Mesenchymal stem cell (in vitro differentiated cells and primary cell): ENCODE measurements at regions not wholly inside any gene's neighbourhood (a gene's known extent, or its start where the extent isn't known, plus 50 kb on each side); places are given as distances from the start of the nearest gene placed in this dataset.

Experiments
- DNase-seq: peaks from one replicate; pipeline ENCODE4 v3.0.0-alpha.2; 2013
- H2AFZ ChIP-seq: one replicate; pipeline ENCODE4 v1.6.1; 2013; ENCODE audit warnings: low read depth, mild to moderate bottlenecking, control low read depth, inconsistent platforms, low read length, moderate library complexity
- H2AK5ac ChIP-seq: 2 replicates; pipeline ENCODE4 v1.6.1; 2013; ENCODE audit warnings: low read length, moderate library complexity, mild to moderate bottlenecking, inconsistent platforms; ENCODE audit not compliant: severe bottlenecking
- H2BK120ac ChIP-seq: one replicate; pipeline ENCODE4 v1.6.1; 2013; ENCODE audit warnings: low read depth, mild to moderate bottlenecking, inconsistent platforms, low read length, moderate library complexity
- H2BK12ac ChIP-seq, 2 experiments: one replicate each; pipeline ENCODE4 v1.6.1; 2013; ENCODE audit warnings: inconsistent platforms in 2 of 2, low read length in 2 of 2, mild to moderate bottlenecking in 2 of 2, moderate library complexity in 2 of 2, control low read depth in 1 of 2
- H2BK15ac ChIP-seq: one replicate; pipeline ENCODE4 v1.6.1; 2013; ENCODE audit warnings: mild to moderate bottlenecking, low read depth, inconsistent platforms; ENCODE audit not compliant: poor library complexity, severe bottlenecking
- H2BK5ac ChIP-seq: 2 replicates; pipeline ENCODE4 v1.6.1; 2013; ENCODE audit warnings: low read depth, mild to moderate bottlenecking, low read length, control low read depth, inconsistent platforms; ENCODE audit not compliant: poor library complexity, severe bottlenecking
- H3K14ac ChIP-seq, 2 experiments: one replicate each; pipeline ENCODE4 v1.6.1; 2013; ENCODE audit warnings: inconsistent platforms in 2 of 2, low read length in 2 of 2, control low read depth in 1 of 2, mild to moderate bottlenecking in 1 of 2, moderate library complexity in 1 of 2
- H3K18ac ChIP-seq, 2 experiments: one replicate each; pipeline ENCODE4 v1.6.1; 2013; ENCODE audit warnings: inconsistent platforms in 2 of 2, low read length in 2 of 2, control low read depth in 1 of 2, low read depth in 1 of 2, mild to moderate bottlenecking in 1 of 2
- H3K23ac ChIP-seq, 2 experiments: one replicate each; pipeline ENCODE4 v1.6.1; 2013; ENCODE audit warnings: inconsistent platforms in 2 of 2, low read length in 2 of 2, mild to moderate bottlenecking in 2 of 2, moderate library complexity in 2 of 2, control low read depth in 1 of 2
- H3K27ac ChIP-seq: 2 replicates; pipeline ENCODE4 v1.5.1; 2013; ENCODE audit warnings: mild to moderate bottlenecking, moderate library complexity, low read length, control low read depth, inconsistent platforms; ENCODE audit not compliant: poor library complexity, severe bottlenecking
- H3K27me3 ChIP-seq, 2 experiments: 2 replicates each; pipeline versions ENCODE4 v1.6.1 to v1.7.0; 2013; ENCODE audit warnings: low read length in 2 of 2, mild to moderate bottlenecking in 2 of 2, moderate library complexity in 2 of 2, control low read depth in 1 of 2, inconsistent platforms in 1 of 2; ENCODE audit not compliant: control insufficient read depth in 1 of 2, insufficient read depth in 1 of 2
- H3K36me3 ChIP-seq, 2 experiments: 2 replicates each; pipeline versions ENCODE4 v1.6.1 to v1.7.0; 2013; ENCODE audit warnings: low read length in 2 of 2, control low read depth in 1 of 2, inconsistent platforms in 1 of 2, low read depth in 1 of 2, mild to moderate bottlenecking in 1 of 2; ENCODE audit not compliant: insufficient read depth in 2 of 2, control insufficient read depth in 1 of 2
- H3K4ac ChIP-seq, 2 experiments: one replicate each; pipeline ENCODE4 v1.6.1; 2013; ENCODE audit warnings: inconsistent platforms in 2 of 2, low read length in 2 of 2, mild to moderate bottlenecking in 2 of 2, moderate library complexity in 2 of 2, control low read depth in 1 of 2, low read depth in 1 of 2
- H3K4me1 ChIP-seq: 2 replicates; pipeline ENCODE4 v1.6.1; 2013; ENCODE audit warnings: low read depth, low read length, control low read depth; ENCODE audit not compliant: control insufficient read depth, insufficient read depth
- H3K4me2 ChIP-seq: 2 replicates; pipeline ENCODE4 v1.6.1; 2013; ENCODE audit warnings: low read length, mild to moderate bottlenecking, inconsistent platforms; ENCODE audit not compliant: poor library complexity, severe bottlenecking
- H3K4me3 ChIP-seq, 2 experiments: 2 replicates each; pipeline versions ENCODE4 v1.5.1 to v1.7.0; 2013; ENCODE audit warnings: low read length in 2 of 2, mild to moderate bottlenecking in 2 of 2, control low read depth in 1 of 2, low read depth in 1 of 2; ENCODE audit not compliant: insufficient read depth in 1 of 2
- H3K79me1 ChIP-seq: replicated peaks from 2 replicates; pipeline ENCODE4 v1.6.1; 2013; ENCODE audit warnings: mild to moderate bottlenecking, control low read depth, low read length, inconsistent platforms; ENCODE audit not compliant: poor library complexity, severe bottlenecking
- H3K9ac ChIP-seq: 2 replicates; pipeline ENCODE4 v1.7.0; 2013; ENCODE audit warnings: mild to moderate bottlenecking, low read length, moderate library complexity
- H3K9me3 ChIP-seq: 2 replicates; pipeline ENCODE4 v1.7.0; 2013; ENCODE audit warnings: mild to moderate bottlenecking, low read length; ENCODE audit not compliant: control insufficient read depth
- H4K8ac ChIP-seq: one replicate; pipeline ENCODE4 v1.6.1; 2013; ENCODE audit warnings: inconsistent platforms, mild to moderate bottlenecking, low read length, moderate library complexity
- H4K91ac ChIP-seq: one replicate; pipeline ENCODE4 v1.6.1; 2013; ENCODE audit warnings: mild to moderate bottlenecking, low read length, inconsistent platforms
- WGBS: methylation state at CpG from one replicate; pipeline ENCODE4 v1.1.7; 2013; ENCODE audit warnings: mixed read lengths; 5-methylcytosine and 5-hydroxymethylcytosine counted together

DNA sequence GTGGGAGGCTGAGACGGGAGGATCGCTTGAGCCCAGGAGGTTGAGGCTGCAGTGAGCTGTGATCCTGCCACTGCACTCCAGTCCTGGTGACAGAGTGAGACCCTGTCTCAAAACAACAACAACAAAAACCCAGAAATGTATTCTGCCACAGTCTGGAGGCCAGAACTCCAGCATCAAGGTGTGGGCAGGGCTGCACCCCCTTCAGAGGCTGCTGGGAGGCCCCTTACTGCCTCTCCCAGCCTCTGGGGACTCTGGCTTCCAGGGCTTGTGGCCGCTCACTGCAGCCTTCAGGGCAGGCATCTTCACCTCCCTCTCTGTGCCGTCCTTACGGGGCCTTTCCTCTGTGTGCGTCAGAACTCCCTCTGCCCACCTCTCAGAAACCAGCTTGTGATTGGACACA lies 209.4 kb upstream of the GSE1 start:
- H3K23ac ChIP-seq: no peak overlapping the region
- peak overlapping the region; percentile 77 for H2BK15ac ChIP-seq
- H3K36me3 ChIP-seq: peaks cover 0 to 6% of the 10 kb centered on the region in 2 experiments
- no peaks in the 10 kb centered on the region for H3K27me3 ChIP-seq
- H4K8ac ChIP-seq: peak overlapping the region; percentile 37
- peaks cover 42% of the 10 kb centered on the region for H3K4me1 ChIP-seq
- H3K9me3 ChIP-seq: no peaks in the 10 kb centered on the region
- no peak overlapping the region for H3K4me3 ChIP-seq
- H3K4me2 ChIP-seq: no peak overlapping the region
- peak overlapping the region; percentile 45 to 82 for H3K18ac ChIP-seq
- peak overlapping the region; percentile 64 for H4K91ac ChIP-seq
- H2BK120ac ChIP-seq: no peak overlapping the region
- peak overlapping the region in 1 of 2 experiments; percentile 92 for H2BK12ac ChIP-seq
- peak overlapping the region in 1 of 2 experiments; percentile 86 for H3K14ac ChIP-seq
- no peak overlapping the region for H2AFZ ChIP-seq
- no peak overlapping the region for H2BK5ac ChIP-seq
- no peak overlapping the region for H3K9ac ChIP-seq
- peaks cover 10% of the 10 kb centered on the region for H3K79me1 ChIP-seq
- H3K27ac ChIP-seq: no peak overlapping the region
- DNase-seq: no peak
- WGBS: 84% methylated on average over 5 of the region's 6 CpGs
- peak overlapping the region; percentile 57 for H2AK5ac ChIP-seq
- no peak overlapping the region for H3K4ac ChIP-seq

DNA sequence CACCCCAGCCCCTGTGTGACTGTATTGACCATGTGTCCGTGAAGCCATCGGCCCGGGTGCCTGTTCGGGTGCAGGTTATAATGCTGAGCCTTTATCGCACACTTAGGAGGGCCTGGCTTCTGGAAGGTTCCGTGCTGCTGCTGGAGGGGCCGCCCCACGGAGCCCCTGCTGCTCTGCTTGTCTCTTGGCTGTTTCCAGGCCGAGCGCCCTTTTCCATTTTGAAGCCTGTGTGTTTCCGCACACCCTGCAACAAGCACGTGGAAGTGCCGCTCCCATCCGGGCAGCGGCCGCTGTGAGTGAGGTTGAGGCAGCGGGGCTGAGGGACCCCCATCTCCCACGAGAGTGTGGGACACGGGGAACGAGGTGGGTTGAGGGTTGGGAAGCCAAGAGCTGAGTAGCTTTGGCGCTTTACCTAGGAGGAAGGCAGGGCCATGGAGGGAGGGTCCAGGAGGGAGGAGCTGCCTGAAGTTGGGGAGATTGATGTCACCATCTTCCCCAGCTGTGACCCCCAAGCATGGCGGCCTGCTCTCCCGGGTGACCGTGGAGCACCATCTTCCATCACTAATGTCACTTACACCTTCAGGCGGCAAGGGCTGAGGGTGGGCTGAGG lies 200.1 kb upstream of the GSE1 start:
- Histone ChIP-seq H4K91ac (peak overlapping the region; percentile 56), H3K4me3 (no peak overlapping the region), H3K36me3 (peaks cover 0 to 7% of the 10 kb centered on the region in 2 experiments), H3K23ac (no peak overlapping the region), H3K9me3 (no peaks in the 10 kb centered on the region), H2BK5ac (no peak overlapping the region), H3K27ac (no peak overlapping the region), H3K9ac (no peak overlapping the region), H2AK5ac (no peak overlapping the region), H3K14ac (no peak overlapping the region), H3K4ac (no peak overlapping the region), H3K4me2 (no peak overlapping the region), H3K79me1 (peaks cover 6% of the 10 kb centered on the region), H2BK12ac (no peak overlapping the region), H4K8ac (no peak overlapping the region), H3K18ac (no peak overlapping the region), H2BK120ac (no peak overlapping the region), H2AFZ (no peak overlapping the region), H3K27me3 (no peaks in the 10 kb centered on the region), H2BK15ac (no peak overlapping the region), H3K4me1 (peaks cover 6% of the 10 kb centered on the region)
- 98% methylated on average over 21 of the region's 25 CpGs for WGBS
- no peak for DNase-seq

DNA sequence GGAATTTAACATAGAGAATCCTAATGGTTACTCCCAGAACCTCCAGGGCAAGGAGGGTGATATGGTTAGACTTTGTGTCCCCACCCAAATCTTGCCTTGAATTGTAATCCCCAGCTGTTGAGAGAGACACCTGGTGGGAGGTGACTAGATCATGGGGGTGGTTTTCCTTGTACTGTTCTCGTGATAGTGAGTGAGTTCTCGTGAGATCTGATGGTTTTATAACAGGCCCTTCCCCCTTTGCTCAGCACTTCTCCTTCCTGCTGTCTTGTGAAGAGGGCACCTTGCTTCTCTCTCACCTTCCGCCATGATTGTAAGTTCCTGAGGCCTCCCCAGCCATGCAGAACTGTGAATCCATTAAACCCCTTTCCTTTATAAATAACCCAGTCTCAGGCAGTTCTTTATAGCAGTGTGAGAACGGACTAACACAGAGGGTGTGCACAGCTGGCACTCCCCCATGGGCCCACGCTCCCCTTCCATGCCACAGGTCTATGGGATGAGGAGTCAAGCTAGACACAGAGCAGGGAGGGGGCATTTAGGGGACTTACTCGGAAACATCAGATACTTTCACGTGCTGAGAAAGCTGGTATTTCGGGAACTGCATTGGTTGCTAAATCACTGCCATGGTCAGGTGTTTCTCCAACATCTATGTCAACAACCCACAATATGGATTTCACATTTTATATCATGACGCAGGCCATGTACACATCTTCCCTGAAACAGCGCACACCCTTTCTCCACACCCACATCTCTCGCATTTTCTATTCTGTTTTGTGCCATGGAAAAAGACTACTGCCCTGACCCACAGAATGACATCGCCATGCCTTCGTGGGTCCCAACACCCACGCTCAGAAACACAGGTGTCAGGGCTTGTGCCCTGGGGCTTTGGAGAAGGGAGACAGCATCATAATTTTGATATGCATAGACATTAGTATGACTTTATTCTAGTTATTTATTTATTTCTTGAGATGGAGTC lies 199.1 kb upstream of the GSE1 start:
- H3K36me3 ChIP-seq: peaks cover 0 to 12% of the 10 kb centered on the region in 2 experiments
- peak overlapping the region; percentile 7 for H2BK120ac ChIP-seq
- H3K4me3 ChIP-seq: no peak overlapping the region
- DNase-seq: no peak
- H3K27me3 ChIP-seq: no peaks in the 10 kb centered on the region
- no peak overlapping the region for H3K4ac ChIP-seq
- no peak overlapping the region for H3K27ac ChIP-seq
- H2AK5ac ChIP-seq: no peak overlapping the region
- no peak overlapping the region for H3K18ac ChIP-seq
- H4K91ac ChIP-seq: no peak overlapping the region
- no peak overlapping the region for H3K9ac ChIP-seq
- H2BK12ac ChIP-seq: peak overlapping the region in 1 of 2 experiments; percentile 54
- H3K9me3 ChIP-seq: no peaks in the 10 kb centered on the region
- no peak overlapping the region for H3K23ac ChIP-seq
- H3K79me1 ChIP-seq: peaks cover 7% of the 10 kb centered on the region
- H2AFZ ChIP-seq: no peak overlapping the region
- H3K4me1 ChIP-seq: peaks cover 14% of the 10 kb centered on the region
- no peak overlapping the region for H3K4me2 ChIP-seq
- no peak overlapping the region for H2BK15ac ChIP-seq
- 97% methylated on average over 12 of the region's 14 CpGs for WGBS
- no peak overlapping the region for H3K14ac ChIP-seq
- H4K8ac ChIP-seq: no peak overlapping the region
- no peak overlapping the region for H2BK5ac ChIP-seq
